Suprapubic skin (tissue), 3 donors: ENCODE measurements at regions not wholly inside any gene's neighbourhood (a gene's known extent, or its start where the extent isn't known, plus 50 kb on each side); places are given as distances from the start of the nearest gene placed in this dataset.

Experiments
- CTCF ChIP-seq, 2 donors: fragments of 200-600 bp in 1 of 2; fragments of 450-650 bp in 1 of 2; sonication (generic) in 1 of 2; IDR thresholded peaks; one replicate each; pipeline ENCODE4 v1.5.1; 2016 to 2019; ENCODE audit warnings: antibody characterized with exemption in 2 of 2, mild to moderate bottlenecking in 1 of 2, moderate library complexity in 1 of 2
- EP300 ChIP-seq: sonication (generic); formaldehyde crosslinking; IDR thresholded peaks from one replicate; pipeline ENCODE4 v1.6.1; 2017; ENCODE audit warnings: antibody characterized with exemption
- POLR2A ChIP-seq, 2 donors: fragments of 450-650 bp; IDR thresholded peaks; one replicate each; pipeline ENCODE4 v1.6.1; 2017; ENCODE audit warnings: antibody characterized with exemption in 2 of 2, mild to moderate bottlenecking in 2 of 2, moderate library complexity in 2 of 2

DNA sequence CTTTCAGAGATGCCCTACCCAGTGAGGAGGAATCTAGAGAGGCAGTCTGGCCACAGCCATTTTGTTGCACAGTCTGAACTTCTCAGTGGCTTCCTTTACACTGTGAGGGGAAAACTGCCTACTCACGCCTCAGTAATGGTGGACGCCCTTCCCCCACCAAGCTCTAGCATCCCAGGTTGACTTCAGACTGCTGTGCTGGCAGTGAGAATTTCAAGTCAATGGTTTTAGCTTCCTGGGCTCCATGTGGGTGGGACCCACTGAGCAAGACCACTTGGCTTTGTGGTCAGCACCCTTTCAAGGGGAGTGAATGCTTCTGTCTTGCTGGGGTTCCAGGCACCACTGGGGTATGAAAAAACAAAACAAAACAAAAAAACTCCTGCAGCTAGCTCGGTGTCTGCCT, 663.2 kb upstream of the ZNF385D start:
- TF ChIP-seq CTCF (IDR thresholded peaks at IDR 0.05): no peak
- no peak for TF ChIP-seq POLR2A (IDR thresholded peaks at IDR 0.05)
- no peak for TF ChIP-seq EP300
